ENCODE measurements at regions not wholly inside any gene's neighbourhood (a gene's known extent, or its start where the extent isn't known, plus 50 kb on each side); places are given as distances from the start of the nearest gene placed in this dataset.
"Not testable (repeated sequence)": the region's sequence is repeated elsewhere in the genome, so short reads cannot be mapped to it uniquely, and the experiment has no call there.

GRCh38 chr6:141890661-141891060 lies 242.1 kb upstream of the GJE1 start:
- TF ChIP-seq CTCF (IDR thresholded peaks at IDR 0.05) (no peak), POLR2A (IDR thresholded peaks at IDR 0.05) (no peak), POLR2AphosphoS5 (IDR thresholded peaks at IDR 0.05) (no peak)
- no peak overlapping the region for H3K4me3 ChIP-seq
- H3K4me1 ChIP-seq (replicated peaks), result no peaks in the 10 kb centered on the region
- 65% methylated on average over 2 of the region's 2 CpGs for WGBS
- intact Hi-C loops (cut with DNase I), result no loop called here
- H3K36me3 ChIP-seq, result no peaks in the 10 kb centered on the region
- no peak overlapping the region for H3K27ac ChIP-seq
- no peak for DNase-seq (ENCODE audit: low spot score)
- H3K27me3 ChIP-seq (replicated peaks; ENCODE audit: insufficient read depth), result no peaks in the 10 kb centered on the region
- no peaks in the 10 kb centered on the region for H3K9me3 ChIP-seq

- 96% methylated on average over 2 of the region's 2 CpGs for WGBS
- no peak overlapping the region for H3K27ac ChIP-seq
- intact Hi-C loops (cut with DNase I), result no loop called here
- no peak for DNase-seq (ENCODE audit: low spot score)
- H3K36me3 ChIP-seq, result no peaks in the 10 kb centered on the region
- no peaks in the 10 kb centered on the region for H3K4me1 ChIP-seq (replicated peaks)
- no peak overlapping the region for H3K4me3 ChIP-seq
- no peaks in the 10 kb centered on the region for H3K9me3 ChIP-seq
- TF ChIP-seq CTCF (IDR thresholded peaks at IDR 0.05) (no peak), POLR2AphosphoS5 (IDR thresholded peaks at IDR 0.05) (no peak), POLR2A (IDR thresholded peaks at IDR 0.05) (no peak)
- H3K27me3 ChIP-seq (replicated peaks; ENCODE audit: insufficient read depth), result no peaks in the 10 kb centered on the region
These were observed 247.9 kb upstream of the GJE1 start for GRCh38 chr6:141884850-141885249.

GRCh38 chr6:141878686-141879085 lies 254.0 kb upstream of the GJE1 start:
- no peaks in the 10 kb centered on the region for H3K27me3 ChIP-seq (replicated peaks; ENCODE audit: insufficient read depth)
- intact Hi-C loops (cut with DNase I), result no loop called here
- H3K9me3 ChIP-seq, result no peaks in the 10 kb centered on the region
- no peaks in the 10 kb centered on the region for H3K36me3 ChIP-seq
- H3K27ac ChIP-seq, result no peak overlapping the region
- H3K4me3 ChIP-seq, result no peak overlapping the region
- no peak for TF ChIP-seq CTCF (IDR thresholded peaks at IDR 0.05)
- no peak for TF ChIP-seq POLR2A (IDR thresholded peaks at IDR 0.05)
- no peak for TF ChIP-seq POLR2AphosphoS5 (IDR thresholded peaks at IDR 0.05)
- H3K4me1 ChIP-seq (replicated peaks), result no peaks in the 10 kb centered on the region
- no peak for DNase-seq (ENCODE audit: low spot score)

GRCh38 chr6:141877275-141877983 lies 255.3 kb upstream of the GJE1 start:
- intact Hi-C loops (cut with DNase I), result no loop called here
- Histone ChIP-seq H3K36me3 (no peaks in the 10 kb centered on the region), H3K4me1 (replicated peaks) (no peaks in the 10 kb centered on the region), H3K27ac (no peak overlapping the region), H3K27me3 (replicated peaks; ENCODE audit: insufficient read depth) (no peaks in the 10 kb centered on the region), H3K9me3 (no peaks in the 10 kb centered on the region), H3K4me3 (no peak overlapping the region)
- DNase-seq (ENCODE audit: low spot score), result no peak
- TF ChIP-seq POLR2AphosphoS5 (IDR thresholded peaks at IDR 0.05), result no peak
- TF ChIP-seq CTCF (IDR thresholded peaks at IDR 0.05), result no peak
- no peak for TF ChIP-seq POLR2A (IDR thresholded peaks at IDR 0.05)
- WGBS, result 97% methylated on average over 2 of the region's 2 CpGs

GRCh38 chr6:141874930-141875602 lies 257.7 kb upstream of the GJE1 start:
- intact Hi-C loops (cut with DNase I), result no loop called here
- Histone ChIP-seq H3K27ac (no peak overlapping the region), H3K36me3 (no peaks in the 10 kb centered on the region), H3K9me3 (no peaks in the 10 kb centered on the region), H3K4me3 (no peak overlapping the region), H3K27me3 (replicated peaks; ENCODE audit: insufficient read depth) (no peaks in the 10 kb centered on the region), H3K4me1 (replicated peaks) (no peaks in the 10 kb centered on the region)
- DNase-seq (ENCODE audit: low spot score), result no peak
- 73% methylated on average over 6 of the region's 6 CpGs for WGBS
- TF ChIP-seq POLR2AphosphoS5 (IDR thresholded peaks at IDR 0.05) (no peak), CTCF (IDR thresholded peaks at IDR 0.05) (no peak), POLR2A (IDR thresholded peaks at IDR 0.05) (no peak)

GRCh38 chr6:141869509-141869908 lies 263.2 kb upstream of the GJE1 start:
- WGBS, result 77% methylated on average over 2 of the region's 2 CpGs
- DNase-seq (ENCODE audit: low spot score); intact Hi-C loops (cut with DNase I): not testable (repeated sequence)

More at GRCh38 chr6:141869509-141869908, 263.2 kb upstream of the GJE1 start:
- H3K27me3 ChIP-seq (replicated peaks; ENCODE audit: insufficient read depth); H3K4me3 ChIP-seq; H3K36me3 ChIP-seq; H3K9me3 ChIP-seq; H3K4me1 ChIP-seq (replicated peaks); H3K27ac ChIP-seq: not testable (repeated sequence)
